ENCODE measurements at regions not wholly inside any gene's neighbourhood (a gene's known extent, or its start where the extent isn't known, plus 50 kb on each side); places are given as distances from the start of the nearest gene placed in this dataset.

- no peak overlapping the region for H2AFZ ChIP-seq (ENCODE audit: low read length)
- CTCF ChIA-PET (ENCODE audit: partially characterized antibody): interaction anchor here (0.5 kb wide), 1 partner anchor 8 kb away, joined by 3 read pairs; no protein-coding TSS in a partner anchor
- no peak overlapping the region for H4K8ac ChIP-seq (ENCODE audit: extremely low read depth, insufficient read depth, low read length)
- H3K4me1 ChIP-seq (replicated peaks in 1 of 4; ENCODE audit: control insufficient read depth in 3 of 4, insufficient read depth in 4 of 4, low read length in 3 of 4): no peaks in the 10 kb centered on the region
- no peak overlapping the region for H3K18ac ChIP-seq (ENCODE audit: extremely low read depth, low read length)
- H2BK120ac ChIP-seq (replicated peaks; ENCODE audit: low read depth, low read length): no peak overlapping the region
- H3K23me2 ChIP-seq (ENCODE audit: low read depth, low read length): no peaks in the 10 kb centered on the region
- no peak overlapping the region for H3K9ac ChIP-seq (replicated peaks in 1 of 4; ENCODE audit: extremely low read depth in 1 of 4, low read depth in 3 of 4, low read length in 3 of 4)
- H3K27ac ChIP-seq (ENCODE audit: low read depth, low read length): no peak overlapping the region
- no peak overlapping the region for H4K91ac ChIP-seq (replicated peaks; ENCODE audit: insufficient read length, low read length)
- DNase-seq (ENCODE audit: low read depth in 1 of 2, low spot score in 2 of 2) (no peak), FAIRE-seq (no peak)
- WGBS, 2 experiments (ENCODE audit: extremely low coverage in 1 of 2, insufficient coverage in 1 of 2, insufficient read length in 1 of 2, insufficient replicate concordance in 2 of 2, low coverage in 1 of 2, low lambda C conversion rate in 2 of 2, missing lambda C conversion rate in 1 of 2): 87% methylated on average over 8 of the region's 8 CpGs; no CpG with 5 or more reads in 1 of the 2 experiments
- H2BK5ac ChIP-seq (ENCODE audit: low read depth, low read length): no peak overlapping the region
- H4K5ac ChIP-seq (ENCODE audit: insufficient read length, low read depth, low read length): no peak overlapping the region
- H4K20me1 ChIP-seq (replicated peaks in 1 of 2; ENCODE audit: control insufficient read depth in 1 of 2, insufficient read depth in 2 of 2, low read length in 2 of 2): no peaks in the 10 kb centered on the region
- H3K4me2 ChIP-seq (ENCODE audit: insufficient read depth in 1 of 2, low read depth in 2 of 2, low read length in 2 of 2): no peak overlapping the region
- no peak overlapping the region for H2BK20ac ChIP-seq (ENCODE audit: low read length)
- no peak overlapping the region for H2BK15ac ChIP-seq (ENCODE audit: low read length)
- TF ChIP-seq, protein P1, sequence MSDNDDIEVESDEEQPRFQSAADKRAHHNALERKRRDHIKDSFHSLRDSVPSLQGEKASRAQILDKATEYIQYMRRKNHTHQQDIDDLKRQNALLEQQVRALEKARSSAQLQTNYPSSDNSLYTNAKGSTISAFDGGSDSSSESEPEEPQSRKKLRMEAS (IDR thresholded peaks at IDR 0.05): no peak
- TF ChIP-seq TBP (IDR thresholded peaks at IDR 0.05; ENCODE audit: low read depth, low read length) (no peak), TCF12 (IDR thresholded peaks at IDR 0.05; ENCODE audit: low read depth, low read length) (no peak), USF2 (IDR thresholded peaks at IDR 0.05; ENCODE audit: low read length) (no peak), RNF2 (IDR thresholded peaks at IDR 0.05; ENCODE audit: borderline replicate concordance, low read depth, low read length, missing control alignments, poor library complexity, severe bottlenecking) (no peak)
- no peak overlapping the region for H2BK12ac ChIP-seq (ENCODE audit: low read depth, low read length)
- no peaks in the 10 kb centered on the region for H3K9me3 ChIP-seq (ENCODE audit: insufficient read depth in 2 of 2, low read depth in 1 of 2, low read length in 1 of 2)
- H3K4ac ChIP-seq (replicated peaks; ENCODE audit: insufficient read length, low read depth, low read length): no peak overlapping the region
- no peaks in the 10 kb centered on the region for H3K27me3 ChIP-seq (replicated peaks in 1 of 4; ENCODE audit: control insufficient read depth in 3 of 4, extremely low read depth in 1 of 4, insufficient read depth in 3 of 4, low read length in 3 of 4)
- H3K79me2 ChIP-seq (ENCODE audit: control insufficient read depth in 1 of 2, insufficient read depth in 2 of 2, low read length in 2 of 2): no peaks in the 10 kb centered on the region
- H3K36me3 ChIP-seq (ENCODE audit: control insufficient read depth in 2 of 4, insufficient read depth in 4 of 4, low read length in 3 of 4): no peaks in the 10 kb centered on the region
- POLR2A ChIA-PET (ENCODE audit: partially characterized antibody): no interaction called here
- H3K23ac ChIP-seq (ENCODE audit: insufficient read length): no peak overlapping the region
- H3K79me1 ChIP-seq (ENCODE audit: low read depth, low read length): no peaks in the 10 kb centered on the region
- no peak overlapping the region for H2AK5ac ChIP-seq (ENCODE audit: low read depth, low read length)
- H3K4me3 ChIP-seq (ENCODE audit: extremely low read depth in 1 of 4, insufficient read depth in 2 of 4, low read depth in 3 of 4, low read length in 4 of 4): no peak overlapping the region
- no peak overlapping the region for H3K14ac ChIP-seq (ENCODE audit: insufficient read length)
- no peak overlapping the region for H3K56ac ChIP-seq (replicated peaks; ENCODE audit: insufficient read length, low read depth, low read length)
Measured at GRCh38 chr10:43809211-43809930, 160.7 kb upstream of the ZNF32 start.

Measured in H1 (cell line).